ENCODE measurements at regions not wholly inside any gene's neighbourhood (a gene's known extent, or its start where the extent isn't known, plus 50 kb on each side); places are given as distances from the start of the nearest gene placed in this dataset.

DNA sequence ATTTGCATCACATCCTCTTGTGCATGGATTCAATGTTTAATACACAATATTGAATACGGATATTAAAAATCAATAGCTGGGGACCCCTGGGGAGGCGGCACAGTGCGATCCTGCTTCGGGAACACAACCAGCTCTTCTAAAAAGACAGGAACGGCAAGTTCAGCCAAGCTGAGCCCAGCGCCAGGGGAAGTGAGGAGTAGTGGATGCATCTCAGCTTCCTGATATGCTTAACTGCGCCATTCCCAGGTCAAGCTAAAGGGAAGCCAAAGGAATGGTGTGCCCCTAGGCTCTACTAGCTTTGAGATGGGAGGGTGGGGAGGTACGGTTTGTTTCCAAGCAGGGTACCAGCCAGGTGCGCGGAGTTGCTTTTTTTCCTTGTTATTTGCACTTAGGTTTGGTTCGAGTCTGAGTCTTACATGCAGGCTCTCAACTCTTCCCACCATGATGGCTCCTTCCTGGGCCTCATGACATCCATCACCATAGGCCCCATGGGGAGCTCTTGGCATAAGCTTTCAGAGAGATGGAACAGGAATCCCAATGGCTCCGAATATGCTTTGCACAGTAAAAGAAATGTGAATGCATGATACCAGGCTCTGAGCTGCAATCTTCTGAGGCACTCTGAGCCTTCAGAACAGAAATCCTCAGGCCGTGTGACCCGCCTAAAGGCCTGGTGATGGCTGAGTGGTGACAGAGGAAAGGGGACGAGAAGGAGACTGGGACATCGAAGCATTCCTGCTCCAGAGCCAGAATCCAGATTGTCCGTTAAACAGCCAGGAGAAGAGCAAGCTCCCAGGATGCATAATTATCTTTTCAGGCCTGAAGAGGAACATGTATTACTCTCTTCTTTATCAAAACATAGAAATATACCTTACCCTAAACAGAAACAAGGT lies 51.8 kb upstream of the BCOR start:
- TF ChIP-seq, protein P1, sequence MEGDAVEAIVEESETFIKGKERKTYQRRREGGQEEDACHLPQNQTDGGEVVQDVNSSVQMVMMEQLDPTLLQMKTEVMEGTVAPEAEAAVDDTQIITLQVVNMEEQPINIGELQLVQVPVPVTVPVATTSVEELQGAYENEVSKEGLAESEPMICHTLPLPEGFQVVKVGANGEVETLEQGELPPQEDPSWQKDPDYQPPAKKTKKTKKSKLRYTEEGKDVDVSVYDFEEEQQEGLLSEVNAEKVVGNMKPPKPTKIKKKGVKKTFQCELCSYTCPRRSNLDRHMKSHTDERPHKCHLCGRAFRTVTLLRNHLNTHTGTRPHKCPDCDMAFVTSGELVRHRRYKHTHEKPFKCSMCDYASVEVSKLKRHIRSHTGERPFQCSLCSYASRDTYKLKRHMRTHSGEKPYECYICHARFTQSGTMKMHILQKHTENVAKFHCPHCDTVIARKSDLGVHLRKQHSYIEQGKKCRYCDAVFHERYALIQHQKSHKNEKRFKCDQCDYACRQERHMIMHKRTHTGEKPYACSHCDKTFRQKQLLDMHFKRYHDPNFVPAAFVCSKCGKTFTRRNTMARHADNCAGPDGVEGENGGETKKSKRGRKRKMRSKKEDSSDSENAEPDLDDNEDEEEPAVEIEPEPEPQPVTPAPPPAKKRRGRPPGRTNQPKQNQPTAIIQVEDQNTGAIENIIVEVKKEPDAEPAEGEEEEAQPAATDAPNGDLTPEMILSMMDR (conservative IDR thresholded peaks at IDR 0.05) = no peak
- H3K27ac ChIP-seq = peak overlapping the region; percentile 97

DNA sequence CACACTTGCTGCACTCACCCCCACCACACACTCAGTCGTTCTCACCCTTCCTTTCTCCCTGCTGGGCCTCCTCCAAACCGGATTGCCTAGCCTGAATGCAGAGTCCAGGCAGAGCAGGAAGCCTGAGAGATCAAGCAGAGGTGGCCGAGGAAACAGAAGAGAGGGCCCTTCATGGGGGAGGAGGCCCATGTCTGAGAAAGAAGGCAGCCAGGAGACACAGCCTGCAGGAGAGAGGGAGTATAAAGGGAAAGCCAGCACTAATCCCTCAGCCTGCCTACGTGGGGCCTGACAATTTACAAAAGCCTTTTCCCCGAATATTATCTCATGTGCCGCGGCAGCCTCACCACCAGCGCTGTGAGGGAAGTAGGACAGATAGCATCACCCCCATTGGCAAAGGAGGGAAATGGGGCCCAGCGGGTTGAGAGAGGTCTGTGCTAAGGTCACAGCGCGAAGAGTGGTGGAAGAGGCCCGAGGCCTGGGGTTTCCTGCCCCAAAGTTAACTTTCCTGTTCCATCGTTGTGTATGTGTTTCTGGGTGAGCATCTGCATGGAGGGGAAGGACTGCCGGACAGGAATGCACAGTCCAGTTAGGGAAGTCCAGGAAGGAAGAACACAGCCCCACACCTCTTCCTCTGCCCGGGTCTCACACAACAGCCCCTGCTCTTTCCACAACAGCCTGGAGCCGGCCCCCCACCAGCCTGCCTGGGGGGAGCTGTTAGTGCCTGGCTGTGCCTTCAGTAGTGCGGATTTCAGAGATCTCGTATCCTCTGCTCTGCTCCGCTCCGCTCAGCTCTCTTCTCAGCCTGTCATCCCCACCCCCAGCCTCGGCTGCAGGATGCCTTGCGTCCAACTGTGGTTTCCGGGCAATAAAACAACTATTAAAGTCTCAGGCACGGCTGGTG lies 50.9 kb upstream of the BCOR start:
- TF ChIP-seq, protein P1 (conservative IDR thresholded peaks at IDR 0.05) = no peak

DNA sequence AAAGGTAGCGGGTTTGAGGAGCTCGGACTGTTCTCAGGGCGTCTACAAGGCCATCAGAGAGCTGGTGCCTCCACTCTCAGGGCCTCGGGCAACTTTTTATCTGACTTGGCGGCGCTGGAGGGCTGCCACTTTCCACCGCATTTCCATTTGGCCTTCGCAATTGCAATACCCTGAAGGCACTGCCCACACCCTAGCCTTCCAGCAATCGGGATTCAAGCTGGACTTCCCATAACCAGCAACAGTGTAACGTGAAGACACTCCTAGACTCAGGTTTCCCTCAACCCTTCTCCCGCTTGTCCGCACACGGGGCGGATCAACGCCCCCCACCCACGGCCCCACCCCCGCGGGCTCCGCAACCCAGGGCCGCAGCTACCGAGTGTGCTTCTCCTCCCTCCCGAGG lies 50.2 kb upstream of the BCOR start:
- H3K27ac ChIP-seq = peak overlapping the region; percentile 97; the same call in 1 of the 2 replicates
- TF ChIP-seq, protein P1 (conservative IDR thresholded peaks at IDR 0.05) = no peak

More for the DNA sequence above, 50.9 kb upstream of the BCOR start:
- peak overlapping the region; percentile 97 for H3K27ac ChIP-seq

All from VCaP (cell line).